ENCODE measurements at regions not wholly inside any gene's neighbourhood (a gene's known extent, or its start where the extent isn't known, plus 50 kb on each side); places are given as distances from the start of the nearest gene placed in this dataset.
"Not testable (repeated sequence)": the region's sequence is repeated elsewhere in the genome, so short reads cannot be mapped to it uniquely, and the experiment has no call there.

GRCh38 chr1:176296602-176297001 lies 89.5 kb upstream of the COP1 start:
- intact Hi-C loops (cut with micrococcal nuclease); H3K36me3 Mint-ChIP-seq; POLR2A ChIA-PET (ENCODE audit: partially characterized antibody): not testable (repeated sequence)

GRCh38 chr1:176285996-176286395 lies 78.9 kb upstream of the COP1 start:
- Mint-ChIP-seq H3K4me1 (no peaks in the 10 kb centered on the region), H3K27me3 (peaks cover 8 to 9% of the 10 kb centered on the region in 2 donors), H3K4me3 (no peak overlapping the region), H3K9me3 (peaks cover 3 to 66% (median 43%) of the 10 kb centered on the region in 8 donors), H3K27ac (no peak overlapping the region), H3K36me3 (peaks cover 0 to 3% of the 10 kb centered on the region in 2 donors)
- POLR2A ChIA-PET (ENCODE audit: partially characterized antibody), result no interaction called here
- Histone ChIP-seq H3K27ac (ENCODE audit: low read depth, low read length) (no peak overlapping the region), H3K36me3 (ENCODE audit: insufficient read depth, low read length) (no peaks in the 10 kb centered on the region), H3K9me3 (ENCODE audit: control insufficient read depth in 1 of 2, low read length in 2 of 2) (no peaks in the 10 kb centered on the region), H3K4me3 (ENCODE audit: low read length in 2 of 2) (no peak overlapping the region), H3K4me1 (ENCODE audit: insufficient read depth, low read length) (no peaks in the 10 kb centered on the region), H3K27me3 (ENCODE audit: insufficient read depth, low read length) (no peaks in the 10 kb centered on the region)
- no peak for DNase-seq
- CTCF ChIA-PET (ENCODE audit: partially characterized antibody), result no interaction called here
- intact Hi-C loops (cut with micrococcal nuclease), result no loop called here

More at GRCh38 chr1:176296602-176297001, 89.5 kb upstream of the COP1 start:
- H3K4me3 Mint-ChIP-seq; H3K4me3 ChIP-seq (ENCODE audit: low read length in 2 of 2); CTCF ChIA-PET (ENCODE audit: partially characterized antibody); H3K4me1 Mint-ChIP-seq; H3K9me3 ChIP-seq (ENCODE audit: control insufficient read depth in 1 of 2, low read length in 2 of 2); H3K27ac ChIP-seq (ENCODE audit: low read depth, low read length); H3K27ac Mint-ChIP-seq; H3K27me3 ChIP-seq (ENCODE audit: insufficient read depth, low read length); H3K4me1 ChIP-seq (ENCODE audit: insufficient read depth, low read length); H3K36me3 ChIP-seq (ENCODE audit: insufficient read depth, low read length); H3K27me3 Mint-ChIP-seq: not testable (repeated sequence)
- peaks cover 5 to 68% (median 48%) of the 10 kb centered on the region in 8 donors for H3K9me3 Mint-ChIP-seq
- peak in 1 of 5 donors; percentile 27 for DNase-seq

GRCh38 chr1:176271572-176271971 lies 64.5 kb upstream of the COP1 start:
- Mint-ChIP-seq H3K4me1 (no peaks in the 10 kb centered on the region), H3K4me3 (no peak overlapping the region), H3K36me3 (no peaks in the 10 kb centered on the region), H3K27me3 (peaks cover 0 to 1% of the 10 kb centered on the region in 2 donors), H3K9me3 (peaks cover 0 to 5% (median 0%) of the 10 kb centered on the region in 8 donors), H3K27ac (peak overlapping the region in 1 of 7 donors; percentile 57)
- intact Hi-C loops (cut with micrococcal nuclease), result no loop called here
- Histone ChIP-seq H3K9me3 (ENCODE audit: control insufficient read depth in 1 of 2, low read length in 2 of 2) (no peaks in the 10 kb centered on the region), H3K4me3 (ENCODE audit: low read length in 2 of 2) (no peak overlapping the region), H3K36me3 (ENCODE audit: insufficient read depth, low read length) (no peaks in the 10 kb centered on the region), H3K27me3 (ENCODE audit: insufficient read depth, low read length) (no peaks in the 10 kb centered on the region), H3K27ac (ENCODE audit: low read depth, low read length) (no peak overlapping the region), H3K4me1 (ENCODE audit: insufficient read depth, low read length) (no peaks in the 10 kb centered on the region)
- ChIA-PET POLR2A (ENCODE audit: partially characterized antibody) (no interaction called here), CTCF (ENCODE audit: partially characterized antibody) (no interaction called here)
- DNase-seq, result no peak

All from CD4-positive, alpha-beta memory T cell (primary cell).